Erythroblast (primary cell): ENCODE measurements at regions not wholly inside any gene's neighbourhood (a gene's known extent, or its start where the extent isn't known, plus 50 kb on each side); places are given as distances from the start of the nearest gene placed in this dataset.

Experiments
- GATA1 ChIP-seq: IDR thresholded peaks from 2 replicates; pipeline ENCODE4 v1.6.1; 2011; ENCODE audit warnings: low read depth, mild to moderate bottlenecking, control low read depth, low read length, moderate library complexity
- POLR2A ChIP-seq: IDR thresholded peaks from 2 replicates; pipeline ENCODE4 v1.6.1; 2011; ENCODE audit warnings: mild to moderate bottlenecking, low read length

GRCh38 chr13:50712881-50713280 is 130.6 kb downstream of the DLEU7 start:
- TF ChIP-seq POLR2A: no peak
- no peak for TF ChIP-seq GATA1
